ENCODE measurements at regions not wholly inside any gene's neighbourhood (a gene's known extent, or its start where the extent isn't known, plus 50 kb on each side); places are given as distances from the start of the nearest gene placed in this dataset.

- TF ChIP-seq KDM1A (IDR thresholded peaks at IDR 0.05; ENCODE audit: borderline replicate concordance, low read length) = no peak
Measured at GRCh38 chr15:46450810-46451182, 816.0 kb downstream of the SQOR start (continued).

All from H1 (cell line).